Epithelial cell of esophagus (primary cell): ENCODE measurements at regions not wholly inside any gene's neighbourhood (a gene's known extent, or its start where the extent isn't known, plus 50 kb on each side); places are given as distances from the start of the nearest gene placed in this dataset.

Experiments used
- DNase-seq: peaks from one replicate; pipeline ENCODE4 v3.0.0; 2010; ENCODE audit warnings: low read depth
- H3K4me3 ChIP-seq: 2 replicates; pipeline ENCODE4 v1.5.1; 2011; ENCODE audit warnings: mild to moderate bottlenecking, low read length, control low read depth
- TF ChIP-seq, protein P1 (sequence below): IDR thresholded peaks from 2 replicates; pipeline ENCODE4 v1.5.1; 2011; ENCODE audit warnings: low read depth, mild to moderate bottlenecking, low read length, control low read depth, inconsistent platforms; ENCODE audit not compliant: insufficient read depth; ENCODE audit errors: missing control alignments

DNA sequence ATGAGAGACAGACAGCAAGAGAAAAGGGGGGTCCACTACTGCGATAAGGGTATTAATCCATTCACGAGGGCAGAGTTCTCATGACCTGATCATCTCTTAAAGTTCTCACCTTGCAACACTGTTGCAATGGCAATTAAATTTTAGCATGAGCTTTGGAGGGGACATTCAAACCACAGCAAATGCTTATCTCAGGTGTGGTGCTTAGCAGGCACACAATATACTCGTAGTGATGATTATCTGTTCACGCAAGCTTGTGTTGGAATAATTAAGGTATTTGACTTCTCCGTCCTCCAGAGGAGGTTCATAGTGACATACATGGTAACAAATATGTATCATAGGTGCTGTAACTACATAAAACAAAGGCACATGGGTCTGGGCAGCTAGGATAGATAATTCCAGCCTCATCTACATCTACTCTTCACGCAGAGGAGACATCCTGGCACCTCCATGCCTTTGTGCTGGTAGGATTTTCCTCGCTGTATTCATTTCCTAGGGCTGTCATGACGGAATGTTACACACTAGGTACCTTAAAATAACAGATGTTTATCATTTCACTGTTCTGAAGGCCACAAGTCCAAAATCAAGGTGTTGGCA lies 221.2 kb downstream of the RBM19 start:
- no peak overlapping the region for H3K4me3 ChIP-seq
- DNase-seq: no peak
- TF ChIP-seq, protein P1, sequence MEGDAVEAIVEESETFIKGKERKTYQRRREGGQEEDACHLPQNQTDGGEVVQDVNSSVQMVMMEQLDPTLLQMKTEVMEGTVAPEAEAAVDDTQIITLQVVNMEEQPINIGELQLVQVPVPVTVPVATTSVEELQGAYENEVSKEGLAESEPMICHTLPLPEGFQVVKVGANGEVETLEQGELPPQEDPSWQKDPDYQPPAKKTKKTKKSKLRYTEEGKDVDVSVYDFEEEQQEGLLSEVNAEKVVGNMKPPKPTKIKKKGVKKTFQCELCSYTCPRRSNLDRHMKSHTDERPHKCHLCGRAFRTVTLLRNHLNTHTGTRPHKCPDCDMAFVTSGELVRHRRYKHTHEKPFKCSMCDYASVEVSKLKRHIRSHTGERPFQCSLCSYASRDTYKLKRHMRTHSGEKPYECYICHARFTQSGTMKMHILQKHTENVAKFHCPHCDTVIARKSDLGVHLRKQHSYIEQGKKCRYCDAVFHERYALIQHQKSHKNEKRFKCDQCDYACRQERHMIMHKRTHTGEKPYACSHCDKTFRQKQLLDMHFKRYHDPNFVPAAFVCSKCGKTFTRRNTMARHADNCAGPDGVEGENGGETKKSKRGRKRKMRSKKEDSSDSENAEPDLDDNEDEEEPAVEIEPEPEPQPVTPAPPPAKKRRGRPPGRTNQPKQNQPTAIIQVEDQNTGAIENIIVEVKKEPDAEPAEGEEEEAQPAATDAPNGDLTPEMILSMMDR: no peak

DNA sequence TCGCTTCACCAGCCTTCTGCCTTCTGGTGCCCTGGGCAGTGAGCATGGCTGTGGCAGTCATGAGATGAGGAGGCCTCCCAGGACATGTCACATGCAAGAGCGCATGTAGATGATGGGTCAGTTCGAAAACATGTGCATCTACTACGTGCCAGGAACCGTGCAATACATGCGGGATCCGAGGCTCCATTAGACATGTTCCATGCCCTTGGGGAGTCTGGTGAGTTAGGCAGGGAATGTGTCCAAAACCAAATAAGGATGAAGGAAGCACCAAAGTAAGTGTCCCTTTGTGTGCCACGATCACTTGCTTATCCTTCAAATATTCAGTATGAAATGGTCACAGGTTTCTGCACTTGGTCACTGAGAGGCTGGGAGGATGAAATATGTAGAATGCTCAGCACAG lies 223.3 kb downstream of the RBM19 start:
- no peak overlapping the region for H3K4me3 ChIP-seq
- DNase-seq: no peak
- TF ChIP-seq, protein P1: no peak

DNA sequence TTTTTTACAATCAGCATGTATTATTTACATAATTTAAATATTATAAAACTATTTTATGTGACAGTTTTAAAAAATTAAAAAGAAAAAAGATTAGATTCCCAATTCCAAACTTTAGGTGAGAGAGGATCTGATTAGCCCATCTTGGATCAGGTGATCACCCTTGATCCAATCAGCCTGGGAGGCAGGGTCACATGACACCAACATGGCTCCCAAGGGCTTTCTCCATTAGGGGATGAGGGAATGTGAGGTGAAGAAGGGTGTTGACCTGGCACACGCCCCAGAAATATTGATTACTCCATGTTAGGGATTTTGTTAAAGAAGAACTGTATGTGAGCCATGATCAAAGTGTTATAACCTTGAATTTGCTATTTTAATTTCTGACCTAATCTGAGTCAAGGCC lies 225.4 kb downstream of the RBM19 start:
- TF ChIP-seq, protein P1: no peak
- DNase-seq: no peak
- H3K4me3 ChIP-seq: no peak overlapping the region

- H3K4me3 ChIP-seq: no peak overlapping the region
- TF ChIP-seq, protein P1: no peak
- DNase-seq: no peak
Measured at GRCh38 chr12:113735131-113735530, 231.0 kb downstream of the RBM19 start.

- TF ChIP-seq, protein P1: no peak
- DNase-seq: no peak
- H3K4me3 ChIP-seq: no peak overlapping the region
Measured at GRCh38 chr12:113734503-113734902, 231.6 kb downstream of the RBM19 start.

DNA sequence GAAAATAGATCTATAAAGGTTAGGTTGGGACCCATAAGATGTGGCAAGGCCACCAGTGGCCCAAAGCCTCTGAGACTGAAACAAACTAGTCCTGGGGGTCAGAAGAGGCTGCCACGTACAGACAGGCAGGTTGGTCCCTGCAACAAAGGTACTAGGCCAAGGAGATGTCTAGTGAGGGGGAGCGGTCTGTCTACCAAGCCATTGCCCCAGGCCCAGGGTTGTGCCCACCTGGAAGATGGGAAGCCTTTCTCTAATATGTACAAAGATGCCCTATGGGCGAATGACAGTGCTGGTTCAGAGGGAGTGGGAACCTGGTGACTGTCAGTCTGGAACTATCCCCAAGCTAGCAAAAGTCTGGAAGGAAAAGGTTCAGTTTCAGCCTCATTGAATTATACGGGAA lies 233.2 kb downstream of the RBM19 start:
- no peak for DNase-seq
- TF ChIP-seq, protein P1: no peak
- H3K4me3 ChIP-seq: no peak overlapping the region

DNA sequence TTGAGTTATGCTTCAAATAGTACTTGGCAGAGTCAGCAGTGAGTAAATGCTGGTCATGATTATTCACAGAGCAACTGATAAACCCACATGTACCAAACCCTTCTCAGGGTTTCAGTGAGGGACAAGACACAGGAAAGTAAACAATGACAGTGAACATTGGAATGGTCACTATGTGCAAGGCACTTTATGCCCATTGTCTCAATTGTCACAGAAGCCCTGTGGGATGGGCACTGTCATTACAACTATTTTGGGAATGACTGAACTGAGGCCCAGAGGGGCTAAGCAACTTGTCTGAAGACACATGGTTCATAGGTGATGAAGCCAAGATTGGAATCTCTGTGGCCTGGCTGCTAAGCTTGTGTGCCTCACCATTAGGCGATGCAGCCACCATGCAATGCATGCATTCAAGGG lies 238.5 kb downstream of the RBM19 start:
- no peak for DNase-seq
- H3K4me3 ChIP-seq: no peak overlapping the region
- TF ChIP-seq, protein P1: no peak
